GM19452 (cell line): ENCODE measurements at regions not wholly inside any gene's neighbourhood (a gene's known extent, or its start where the extent isn't known, plus 50 kb on each side); places are given as distances from the start of the nearest gene placed in this dataset.

ENCODE experiments used
- ATAC-seq: cut with Tn5 transposase; IDR thresholded peaks from one replicate; pipeline ENCODE4 v1.9.1; 2021; ENCODE audit not compliant: unreplicated experiment

GRCh38 chr3:162096874-162097273 lies 600.3 kb downstream of the OTOL1 start:
- no peak for ATAC-seq

DNA sequence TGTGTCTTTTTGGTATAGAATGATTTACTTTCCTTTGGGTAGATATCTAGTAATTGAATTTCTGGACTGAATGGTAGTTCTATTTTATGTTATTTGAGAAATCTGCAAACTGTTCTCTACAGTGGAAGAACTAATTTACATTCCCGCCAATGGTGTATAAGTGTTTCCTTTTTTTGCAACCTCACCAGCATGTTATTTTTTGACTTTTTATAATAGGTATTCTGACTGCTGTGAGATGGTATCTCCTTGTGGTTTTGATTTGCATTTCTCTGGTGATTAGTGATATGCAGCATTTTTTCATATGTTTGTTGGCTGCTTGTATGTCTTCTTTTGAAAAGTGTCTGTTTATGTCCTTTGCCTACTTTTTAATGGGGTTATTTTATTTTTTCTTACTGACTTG lies 607.2 kb downstream of the OTOL1 start:
- ATAC-seq, result no peak

GRCh38 chr3:162111861-162112260 lies 615.3 kb downstream of the OTOL1 start:
- ATAC-seq, result no peak

- no peak for ATAC-seq
Measured at GRCh38 chr3:162112719-162113118, 616.1 kb downstream of the OTOL1 start.

- ATAC-seq, result no peak
Measured at GRCh38 chr3:162117961-162118360, 621.4 kb downstream of the OTOL1 start.

- ATAC-seq, result no peak
Measured at GRCh38 chr3:162119651-162120050, 623.0 kb downstream of the OTOL1 start.

GRCh38 chr3:162122405-162122804 lies 625.8 kb downstream of the OTOL1 start:
- ATAC-seq, result no peak

DNA sequence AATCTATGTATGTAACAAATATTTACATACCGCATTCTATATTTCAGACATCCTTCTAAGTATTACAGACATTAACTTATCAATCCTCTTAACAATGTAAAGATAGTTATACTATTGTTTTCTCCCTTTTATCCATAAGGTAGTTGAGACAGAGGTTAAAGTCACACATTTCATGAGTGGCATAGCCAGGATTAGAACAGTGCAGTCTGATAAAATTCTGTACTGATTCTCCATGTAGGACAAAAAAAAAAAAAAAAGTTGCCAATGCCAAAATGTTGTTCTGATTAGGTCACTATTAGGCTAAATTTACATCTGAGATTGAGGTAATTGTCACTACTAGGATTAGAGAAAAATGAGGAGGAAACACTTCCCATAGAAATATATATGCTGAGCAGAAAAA lies 629.2 kb downstream of the OTOL1 start:
- ATAC-seq, result no peak

- no peak for ATAC-seq
Measured at GRCh38 chr3:162130582-162130981, 634.0 kb downstream of the OTOL1 start.

GRCh38 chr3:162132981-162133380 lies 636.4 kb downstream of the OTOL1 start:
- ATAC-seq, result no peak

DNA sequence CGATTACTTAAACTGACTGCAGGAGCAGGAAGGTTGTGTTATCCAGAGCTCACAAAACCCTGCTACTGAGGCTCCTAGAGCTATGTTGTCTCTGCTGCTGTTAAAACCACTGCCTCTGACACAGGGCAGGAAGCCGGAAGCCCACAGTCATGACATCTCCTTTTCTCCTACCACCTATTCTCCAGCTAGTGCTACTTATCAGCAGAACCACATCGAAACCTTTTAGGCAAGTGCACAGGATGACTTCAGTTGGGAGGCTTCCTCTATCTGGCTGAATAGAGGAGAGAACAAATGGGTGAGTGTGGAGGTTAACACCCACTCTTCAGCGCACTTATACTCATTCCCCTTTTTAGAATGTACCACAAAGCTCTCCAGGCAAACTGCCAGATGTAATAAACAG lies 638.0 kb downstream of the OTOL1 start:
- no peak for ATAC-seq

- no peak for ATAC-seq
Measured at GRCh38 chr3:162136136-162136535, 639.5 kb downstream of the OTOL1 start.

DNA sequence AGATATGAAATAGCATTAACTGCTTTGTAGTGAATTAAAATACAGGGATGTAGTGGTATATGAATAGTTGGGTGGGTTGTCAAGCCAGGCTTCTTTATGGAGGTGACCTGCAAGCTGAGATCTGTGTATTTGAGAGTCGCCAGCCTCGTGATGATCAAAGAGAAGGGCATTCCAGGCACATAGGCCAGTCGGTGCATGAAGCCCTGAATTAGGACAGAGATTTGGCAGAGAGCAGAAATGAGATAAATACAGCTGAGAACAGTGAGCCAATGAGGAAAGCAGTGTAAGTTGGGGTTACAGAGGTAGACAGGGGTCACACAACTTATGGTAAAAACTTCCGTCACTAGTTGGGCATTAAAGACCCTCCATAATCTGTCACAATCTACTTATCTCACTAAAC lies 641.9 kb downstream of the OTOL1 start:
- no peak for ATAC-seq

DNA sequence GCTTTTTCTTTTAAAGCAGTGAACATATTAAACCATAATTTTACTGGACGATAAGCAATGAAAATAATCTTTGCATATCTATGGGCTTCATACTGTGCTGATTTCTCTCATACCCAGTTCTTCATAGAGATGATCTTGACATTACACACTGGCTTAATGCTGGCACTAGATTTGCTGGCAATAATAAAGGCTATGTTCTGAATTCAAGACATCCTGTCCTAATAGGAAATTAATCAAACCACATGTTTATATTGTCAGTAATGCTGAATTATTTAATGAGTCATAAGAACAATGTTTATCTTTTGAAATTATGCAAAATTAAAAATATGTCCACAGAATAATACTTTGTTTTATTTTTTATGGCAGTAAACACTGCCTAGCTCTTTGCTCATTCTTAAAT lies 643.2 kb downstream of the OTOL1 start:
- no peak for ATAC-seq

- ATAC-seq, result no peak
Measured at GRCh38 chr3:162141272-162141791, 644.7 kb downstream of the OTOL1 start.

DNA sequence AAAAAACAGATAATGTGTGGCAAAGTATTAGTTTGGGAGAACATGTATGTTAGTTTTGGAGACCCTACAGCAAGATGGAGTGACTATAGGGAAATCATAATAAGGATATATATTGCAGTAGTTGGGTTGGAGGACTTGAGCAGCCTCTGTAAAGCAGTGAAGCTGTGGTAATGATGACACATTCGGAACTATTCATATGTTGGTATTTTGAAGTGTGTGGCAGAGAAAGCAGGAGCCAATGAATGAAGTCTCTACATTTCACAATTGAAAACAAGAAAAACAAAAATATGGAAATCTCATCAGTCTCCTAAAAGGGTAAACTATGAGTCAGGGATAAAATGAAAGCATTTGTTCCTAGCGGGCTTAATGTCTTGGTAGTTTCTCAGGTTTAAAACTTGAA lies 645.9 kb downstream of the OTOL1 start:
- no peak for ATAC-seq

DNA sequence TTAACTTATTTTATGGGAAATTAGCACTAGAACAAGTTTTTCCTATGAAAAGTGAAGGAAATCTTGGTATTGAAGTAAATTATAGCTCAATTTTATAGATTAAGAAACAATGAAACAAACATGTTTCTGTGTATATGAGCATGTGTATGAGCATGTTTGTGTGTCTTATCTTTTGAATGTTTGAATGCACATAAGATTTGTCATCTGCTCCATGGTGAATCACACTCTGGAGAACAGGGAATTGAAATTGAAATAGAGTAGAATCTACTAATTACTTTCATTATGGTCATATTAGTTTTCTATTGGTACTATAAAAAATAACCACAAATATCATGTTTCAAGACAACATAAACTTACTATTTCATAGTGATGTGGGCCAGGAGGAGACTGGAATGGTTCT lies 646.6 kb downstream of the OTOL1 start:
- ATAC-seq, result no peak

DNA sequence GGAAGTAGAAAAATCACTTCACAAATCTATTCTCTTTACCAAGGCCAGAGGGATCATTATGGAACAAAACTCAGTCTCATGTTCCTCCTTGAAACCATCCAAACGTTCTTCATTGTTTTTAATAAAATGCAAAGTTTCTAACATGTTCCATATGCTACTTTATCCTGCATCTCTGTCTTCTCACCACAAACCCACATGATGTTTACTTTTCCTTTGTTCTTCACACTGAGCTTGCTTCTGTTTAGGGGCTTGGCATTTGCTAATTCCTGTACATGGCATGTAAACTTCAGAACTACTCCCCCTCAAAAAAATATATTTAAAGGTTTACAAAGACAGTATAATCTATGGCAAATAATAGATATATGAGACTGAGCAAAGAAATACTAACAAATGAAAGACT lies 651.4 kb downstream of the OTOL1 start:
- no peak for ATAC-seq

GRCh38 chr3:162150790-162151189 lies 654.2 kb downstream of the OTOL1 start:
- ATAC-seq, result no peak

DNA sequence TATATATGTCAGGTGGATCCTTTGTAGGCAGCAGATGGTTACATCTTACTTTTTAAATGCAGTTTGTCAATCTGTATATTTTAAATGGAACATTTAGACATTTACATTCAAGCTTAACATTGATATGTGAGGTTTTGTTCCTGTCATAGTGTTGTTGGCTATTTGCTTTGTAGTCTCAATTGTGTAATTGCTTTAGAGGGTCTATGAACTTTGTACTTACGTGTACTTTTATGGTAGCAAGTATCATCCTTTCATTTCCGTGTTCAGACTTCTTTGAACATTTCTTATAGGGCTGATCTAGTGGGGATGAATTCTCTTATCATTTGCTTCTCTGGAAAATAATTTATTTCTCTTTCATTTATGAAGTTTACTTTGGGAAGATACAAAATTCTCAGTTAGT lies 656.0 kb downstream of the OTOL1 start:
- no peak for ATAC-seq

GRCh38 chr3:162161595-162161994 lies 665.0 kb downstream of the OTOL1 start:
- no peak for ATAC-seq

- no peak for ATAC-seq
Measured at GRCh38 chr3:162165346-162165745, 668.7 kb downstream of the OTOL1 start.

- ATAC-seq, result no peak
Measured at GRCh38 chr3:162166543-162166942, 669.9 kb downstream of the OTOL1 start.

DNA sequence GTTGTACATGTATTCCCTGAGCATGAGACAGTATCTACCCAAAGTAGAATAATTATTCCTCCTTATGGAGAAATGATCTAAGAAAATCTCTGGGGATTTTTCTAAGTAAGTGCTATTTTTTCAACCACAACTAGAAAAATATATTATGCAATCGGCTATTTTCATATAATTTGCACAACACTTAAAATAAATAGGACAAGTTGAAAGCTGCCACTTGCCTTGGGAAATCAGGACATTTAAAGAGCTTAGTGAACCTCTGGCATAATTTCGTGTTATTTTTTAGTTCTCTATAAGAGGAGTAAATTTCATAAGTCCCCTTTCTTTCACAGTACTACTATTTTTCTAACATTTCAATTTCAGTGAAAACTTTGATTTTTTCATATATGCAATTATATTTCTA lies 672.1 kb downstream of the OTOL1 start:
- ATAC-seq, result no peak
